ENCODE measurements at regions not wholly inside any gene's neighbourhood (a gene's known extent, or its start where the extent isn't known, plus 50 kb on each side); places are given as distances from the start of the nearest gene placed in this dataset.

DNA sequence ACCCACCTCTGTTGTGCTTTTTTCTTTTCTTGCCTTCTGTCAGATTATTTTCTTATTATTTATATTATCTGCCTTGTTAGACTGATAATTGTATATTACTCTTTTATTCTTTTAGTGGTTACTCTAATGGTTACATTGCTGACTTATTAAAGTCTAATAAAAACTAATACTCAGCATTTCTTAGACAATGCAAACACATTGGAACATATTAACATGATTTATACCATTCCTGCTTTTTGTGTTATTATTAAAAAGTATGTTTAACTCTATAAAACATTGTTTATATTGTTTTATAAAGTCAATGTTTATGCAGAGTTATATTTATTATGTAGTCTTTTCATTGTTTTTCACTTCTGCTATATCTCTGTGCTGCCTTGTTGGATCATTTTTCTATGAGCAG, 68.0 kb upstream of the CACNA2D1 start:
- POLR2A ChIA-PET, result no interaction called here
- no peak for TF ChIP-seq CHD2 (IDR thresholded peaks at IDR 0.05; ENCODE audit: low read length, partially characterized antibody)
- TF ChIP-seq EP300 (IDR thresholded peaks at IDR 0.05; ENCODE audit: borderline replicate concordance in 1 of 2, low read depth in 1 of 2, low read length in 1 of 2), result no peak
- TF ChIP-seq SIN3A (IDR thresholded peaks at IDR 0.05; ENCODE audit: borderline replicate concordance, low read depth, low read length), result no peak
- no peak for TF ChIP-seq RXRA (IDR thresholded peaks at IDR 0.05; ENCODE audit: borderline replicate concordance, low read depth)
- no peak for TF ChIP-seq FOSL2 (IDR thresholded peaks at IDR 0.05; ENCODE audit: borderline replicate concordance, low read depth)
- TF ChIP-seq RCOR1 (IDR thresholded peaks at IDR 0.05; ENCODE audit: low read length), result no peak
- TF ChIP-seq, protein P1, sequence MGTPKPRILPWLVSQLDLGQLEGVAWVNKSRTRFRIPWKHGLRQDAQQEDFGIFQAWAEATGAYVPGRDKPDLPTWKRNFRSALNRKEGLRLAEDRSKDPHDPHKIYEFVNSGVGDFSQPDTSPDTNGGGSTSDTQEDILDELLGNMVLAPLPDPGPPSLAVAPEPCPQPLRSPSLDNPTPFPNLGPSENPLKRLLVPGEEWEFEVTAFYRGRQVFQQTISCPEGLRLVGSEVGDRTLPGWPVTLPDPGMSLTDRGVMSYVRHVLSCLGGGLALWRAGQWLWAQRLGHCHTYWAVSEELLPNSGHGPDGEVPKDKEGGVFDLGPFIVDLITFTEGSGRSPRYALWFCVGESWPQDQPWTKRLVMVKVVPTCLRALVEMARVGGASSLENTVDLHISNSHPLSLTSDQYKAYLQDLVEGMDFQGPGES (IDR thresholded peaks at IDR 0.05; ENCODE audit: low read depth, low read length), result no peak
- TF ChIP-seq SMC3 (IDR thresholded peaks at IDR 0.05; ENCODE audit: low read depth, low read length), result no peak
- TF ChIP-seq RAD21 (IDR thresholded peaks at IDR 0.05; ENCODE audit: low read length), result no peak
- TF ChIP-seq, protein P2, sequence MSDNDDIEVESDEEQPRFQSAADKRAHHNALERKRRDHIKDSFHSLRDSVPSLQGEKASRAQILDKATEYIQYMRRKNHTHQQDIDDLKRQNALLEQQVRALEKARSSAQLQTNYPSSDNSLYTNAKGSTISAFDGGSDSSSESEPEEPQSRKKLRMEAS (IDR thresholded peaks at IDR 0.05; ENCODE audit: low read depth), result no peak
- Histone ChIP-seq H3K36me3 (replicated peaks in 1 of 2; ENCODE audit: control insufficient read depth in 1 of 2, insufficient read depth in 2 of 2, low read length in 1 of 2) (no peaks in the 10 kb centered on the region), H3K9me3 (no peaks in the 10 kb centered on the region), H3K4me2 (no peak overlapping the region), H3K4me1 (ENCODE audit: control insufficient read depth in 1 of 2, insufficient read depth in 2 of 2, low read depth in 1 of 2, low read length in 1 of 2) (no peaks in the 10 kb centered on the region), H3K4me3 (ENCODE audit: low read depth in 2 of 2, low read length in 1 of 2) (no peak overlapping the region), H4K20me1 (ENCODE audit: insufficient read depth) (no peaks in the 10 kb centered on the region), H3K9me2 (no peaks in the 10 kb centered on the region), H2AFZ (ENCODE audit: low read depth) (no peak overlapping the region), H3K79me2 (ENCODE audit: insufficient read depth) (no peaks in the 10 kb centered on the region), H3F3A (replicated peaks; ENCODE audit: insufficient read depth) (no peaks in the 10 kb centered on the region), H3K9ac (no peak overlapping the region), H3K27me3 (ENCODE audit: insufficient read depth) (no peaks in the 10 kb centered on the region), H3K27ac (ENCODE audit: low read depth in 2 of 2, low read length in 1 of 2) (no peak overlapping the region)
- DNase-seq, result no peak
- CTCF ChIA-PET, result interaction anchor here (2.1 kb wide), 1 partner anchor 30 kb away, joined by 7 read pairs; no protein-coding TSS in a partner anchor

DNA sequence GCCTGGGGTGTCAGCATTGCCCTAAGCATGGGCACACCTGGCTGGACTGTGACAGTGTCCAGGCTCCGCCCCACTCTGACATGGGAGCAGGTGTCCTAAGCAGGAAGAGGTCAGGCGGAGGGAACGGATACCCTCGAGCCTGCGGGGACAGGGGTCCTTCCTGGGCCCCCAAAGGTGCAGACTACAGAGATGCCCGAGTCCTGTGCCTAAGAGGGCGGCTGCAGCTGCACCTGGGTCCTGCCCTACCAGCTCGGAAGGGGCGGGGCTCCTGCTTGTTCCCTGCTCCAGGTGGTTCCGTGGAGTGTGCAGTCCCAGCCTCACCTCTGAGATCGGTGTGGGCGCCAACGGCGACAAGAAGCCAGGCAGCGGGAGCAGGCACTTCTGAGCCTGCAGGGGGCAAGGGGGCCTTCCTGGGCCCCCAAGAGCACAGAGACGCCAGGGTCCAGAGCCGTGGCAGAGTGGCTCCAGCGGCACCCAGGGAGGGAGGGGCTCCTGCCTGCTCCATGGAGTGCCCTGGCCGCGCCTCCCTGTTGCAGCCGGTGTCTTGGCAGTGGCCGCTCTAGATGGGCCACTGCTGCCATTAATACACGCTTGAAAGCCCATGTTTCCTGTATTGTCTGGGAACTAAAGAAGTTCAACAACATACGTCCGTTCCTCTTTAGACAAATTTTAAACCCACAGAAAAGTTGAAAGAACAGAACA, 64.5 kb upstream of the CACNA2D1 start:
- Histone ChIP-seq H3F3A (replicated peaks; ENCODE audit: insufficient read depth) (no peaks in the 10 kb centered on the region), H3K4me3 (ENCODE audit: low read depth in 2 of 2, low read length in 1 of 2) (no peak overlapping the region), H3K9me3 (no peaks in the 10 kb centered on the region), H3K4me2 (no peak overlapping the region), H3K27ac (ENCODE audit: low read depth in 2 of 2, low read length in 1 of 2) (no peak overlapping the region), H3K79me2 (ENCODE audit: insufficient read depth) (no peaks in the 10 kb centered on the region), H3K9ac (no peak overlapping the region), H3K4me1 (ENCODE audit: control insufficient read depth in 1 of 2, insufficient read depth in 2 of 2, low read depth in 1 of 2, low read length in 1 of 2) (no peaks in the 10 kb centered on the region), H3K36me3 (replicated peaks in 1 of 2; ENCODE audit: control insufficient read depth in 1 of 2, insufficient read depth in 2 of 2, low read length in 1 of 2) (no peaks in the 10 kb centered on the region), H2AFZ (ENCODE audit: low read depth) (no peak overlapping the region), H3K27me3 (ENCODE audit: insufficient read depth) (no peaks in the 10 kb centered on the region), H3K9me2 (no peaks in the 10 kb centered on the region), H4K20me1 (ENCODE audit: insufficient read depth) (no peaks in the 10 kb centered on the region)
- no peak for DNase-seq
- ChIA-PET CTCF (interaction anchor here (0.7 to 2.4 kb wide), 5 partner anchors 27 to 492 kb away, joined by 3 to 13 read pairs (median 3); no protein-coding TSS in a partner anchor), POLR2A (no interaction called here)
- no peak for TF ChIP-seq ELF1 (IDR thresholded peaks at IDR 0.05)
- TF ChIP-seq FOXM1 (IDR thresholded peaks at IDR 0.05; ENCODE audit: low read depth), result no peak
- TF ChIP-seq CHD2 (IDR thresholded peaks at IDR 0.05; ENCODE audit: low read length, partially characterized antibody), result no peak
- TF ChIP-seq NRF1 (IDR thresholded peaks at IDR 0.05; ENCODE audit: low read depth, low read length), result no peak
- no peak for TF ChIP-seq RXRA (IDR thresholded peaks at IDR 0.05; ENCODE audit: borderline replicate concordance, low read depth)
- 91% methylated on average over 23 of the region's 25 CpGs for WGBS (ENCODE audit: low lambda C conversion rate)
